Liver (tissue), 8 donors: ENCODE measurements at regions not wholly inside any gene's neighbourhood (a gene's known extent, or its start where the extent isn't known, plus 50 kb on each side); places are given as distances from the start of the nearest gene placed in this dataset.

Source experiments
- DNase-seq: peaks from one replicate; pipeline ENCODE4 v3.0.0-alpha.2; 2017; ENCODE audit warnings: low spot score
- H3K27ac ChIP-seq, 2 donors: one replicate each; pipeline ENCODE4 v1.7.0; 2013; ENCODE audit warnings: inconsistent platforms in 2 of 2, low read length in 2 of 2, control low read depth in 1 of 2, low read depth in 1 of 2, mild to moderate bottlenecking in 1 of 2
- H3K27me3 ChIP-seq, 4 donors: one replicate each; pipeline versions ENCODE4 v1.6.1 to v1.7.0; 2013; ENCODE audit warnings: low read length in 3 of 4, inconsistent platforms in 1 of 4, mild to moderate bottlenecking in 1 of 4, moderate library complexity in 1 of 4; ENCODE audit not compliant: control insufficient read depth in 4 of 4, insufficient read depth in 4 of 4
- H3K36me3 ChIP-seq, 4 donors: one replicate each; pipeline versions ENCODE4 v1.6.1 to v1.7.0; 2013; ENCODE audit warnings: low read length in 3 of 4, mild to moderate bottlenecking in 3 of 4, low read depth in 1 of 4, moderate library complexity in 1 of 4; ENCODE audit not compliant: control insufficient read depth in 4 of 4, insufficient read depth in 3 of 4
- H3K4me1 ChIP-seq, 4 donors: one replicate each; pipeline versions ENCODE4 v1.6.1 to v1.7.0; 2013; ENCODE audit warnings: low read length in 3 of 4, mild to moderate bottlenecking in 3 of 4, moderate library complexity in 1 of 4; ENCODE audit not compliant: control insufficient read depth in 4 of 4, insufficient read depth in 4 of 4
- H3K4me3 ChIP-seq, 3 donors: one replicate each; pipeline versions ENCODE4 v1.6.1 to v1.7.0; 2013; ENCODE audit warnings: low read length in 3 of 3, control low read depth in 1 of 3, low read depth in 1 of 3, mild to moderate bottlenecking in 1 of 3
- H3K9ac ChIP-seq, 2 donors: one replicate each; pipeline ENCODE4 v1.7.0; 2013; ENCODE audit warnings: low read length in 2 of 2, mild to moderate bottlenecking in 2 of 2, moderate library complexity in 2 of 2, control low read depth in 1 of 2, low read depth in 1 of 2
- H3K9me3 ChIP-seq, 4 donors: one replicate each; pipeline versions ENCODE4 v1.6.1 to v1.7.0; 2013; ENCODE audit warnings: low read length in 3 of 4; ENCODE audit not compliant: control insufficient read depth in 4 of 4
- CTCF ChIP-seq: fragments of 150-350 bp; IDR thresholded peaks from 2 replicates; pipeline ENCODE4 v1.5.1; 2017; ENCODE audit warnings: improper control_type of control experiment, low read depth, low read length; ENCODE audit not compliant: missing input control
- EGR1 ChIP-seq, 2 donors: IDR thresholded peaks; 2 replicates each; pipeline ENCODE4 v1.6.1; 2016 to 2018; ENCODE audit warnings: antibody characterized with exemption in 2 of 2, low read depth in 2 of 2
- FOXA1 ChIP-seq: IDR thresholded peaks from 2 replicates; pipeline ENCODE4 v1.6.1; 2016; ENCODE audit warnings: antibody characterized with exemption
- FOXA2 ChIP-seq: IDR thresholded peaks from 2 replicates; pipeline ENCODE4 v1.6.1; 2016; ENCODE audit warnings: antibody characterized with exemption
- GABPA ChIP-seq, 2 donors: IDR thresholded peaks in 1 of 2; conservative IDR thresholded peaks in 1 of 2; 2 replicates each; pipeline ENCODE4 v1.6.1; 2016; ENCODE audit warnings: antibody characterized with exemption in 2 of 2, mild to moderate bottlenecking in 1 of 2, moderate library complexity in 1 of 2
- HNF4A ChIP-seq, 2 donors: conservative IDR thresholded peaks; 2 replicates each; pipeline ENCODE4 v1.6.1; 2016; ENCODE audit warnings: antibody characterized with exemption in 2 of 2, mild to moderate bottlenecking in 2 of 2
- HNF4G ChIP-seq: IDR thresholded peaks from 2 replicates; pipeline ENCODE4 v1.6.1; 2016; ENCODE audit warnings: antibody characterized with exemption
- JUND ChIP-seq, 2 donors: IDR thresholded peaks; 2 replicates each; pipeline ENCODE4 v1.6.1; 2016; ENCODE audit warnings: antibody characterized with exemption in 2 of 2
- RAD21 ChIP-seq, 2 donors: IDR thresholded peaks; 2 replicates each; pipeline ENCODE4 v1.6.1; 2016; ENCODE audit warnings: antibody characterized with exemption in 2 of 2, mild to moderate bottlenecking in 2 of 2
- RXRA ChIP-seq, 2 donors: IDR thresholded peaks; 2 replicates each; pipeline ENCODE4 v1.6.1; 2017 to 2018; ENCODE audit warnings: antibody characterized with exemption in 2 of 2, mild to moderate bottlenecking in 1 of 2
- SP1 ChIP-seq: IDR thresholded peaks from 2 replicates; pipeline ENCODE4 v1.6.1; 2018; ENCODE audit warnings: antibody characterized with exemption, mild to moderate bottlenecking
- ZBTB33 ChIP-seq: IDR thresholded peaks from 2 replicates; pipeline ENCODE4 v1.6.1; 2016; ENCODE audit warnings: antibody characterized with exemption
- WGBS: extraction: QIAGEN DNeasy Blood & Tissue Kit; methylation state at CpG from one replicate; pipeline ENCODE4 v1.1.7; 2013; 5-methylcytosine and 5-hydroxymethylcytosine counted together
- donor health status: healthy.
- donor health status: healthy.
- donor health status: healthy.
- donor health status: healthy.
- donor health status: healthy.

GRCh38 chr4:185869427-185869826 is 57.4 kb upstream of the SORBS2 start:
- TF ChIP-seq FOXA2 (no peak), HNF4A (conservative IDR thresholded peaks at IDR 0.05) (peak; percentile 70 to 74), RAD21 (IDR thresholded peaks at IDR 0.05) (peak in 1 of 2 donors; percentile 15), JUND (IDR thresholded peaks at IDR 0.05) (no peak), FOXA1 (no peak), CTCF (no peak), SP1 (peak; percentile 46), ZBTB33 (no peak), HNF4G (peak; percentile 29), EGR1 (IDR thresholded peaks at IDR 0.05; ENCODE audit: low read depth in 2 of 2) (no peak)
- H3K9ac ChIP-seq, result no peak overlapping the region
- H3K27me3 ChIP-seq, result no peaks in the 10 kb centered on the region
- 83% methylated on average over 2 of the region's 2 CpGs for WGBS
- no peak for DNase-seq
- peak overlapping the region; percentile 1 to 47 for H3K27ac ChIP-seq
- H3K9me3 ChIP-seq, result no peaks in the 10 kb centered on the region
- H3K36me3 ChIP-seq, result no peaks in the 10 kb centered on the region
- peaks cover 0 to 27% (median 18%) of the 10 kb centered on the region in 4 donors for H3K4me1 ChIP-seq
- H3K4me3 ChIP-seq, result no peak overlapping the region

- H3K4me3 ChIP-seq, result no peak overlapping the region
- TF ChIP-seq EGR1 (IDR thresholded peaks at IDR 0.05; ENCODE audit: low read depth in 2 of 2), result no peak
- TF ChIP-seq RXRA (IDR thresholded peaks at IDR 0.05), result no peak
- no peak for TF ChIP-seq CTCF
- H3K27me3 ChIP-seq, result no peaks in the 10 kb centered on the region
- no peaks in the 10 kb centered on the region for H3K36me3 ChIP-seq
- no peaks in the 10 kb centered on the region for H3K9me3 ChIP-seq
- WGBS, result 84% methylated on average over 14 of the region's 14 CpGs
- H3K4me1 ChIP-seq, result peaks cover 0 to 24% (median 15%) of the 10 kb centered on the region in 4 donors
- no peak overlapping the region for H3K9ac ChIP-seq
- DNase-seq, result no peak
- no peak overlapping the region for H3K27ac ChIP-seq
Measured at GRCh38 chr4:185870366-185870765, 58.4 kb upstream of the SORBS2 start.

GRCh38 chr4:185872747-185873380 is 60.9 kb upstream of the SORBS2 start:
- no peak for DNase-seq
- WGBS, result 86% methylated on average over 7 of the region's 7 CpGs

More at GRCh38 chr4:185872747-185873380, 60.9 kb upstream of the SORBS2 start:
- TF ChIP-seq JUND (IDR thresholded peaks at IDR 0.05) (no peak), GABPA (IDR thresholded peaks at IDR 0.05 in 1 of 2, conservative IDR thresholded peaks at IDR 0.05 in 1 of 2) (no peak), HNF4A (conservative IDR thresholded peaks at IDR 0.05) (no peak)
- Histone ChIP-seq H3K4me1 (peaks cover 0 to 12% (median 8%) of the 10 kb centered on the region in 4 donors), H3K4me3 (no peak overlapping the region), H3K9ac (no peak overlapping the region), H3K27me3 (no peaks in the 10 kb centered on the region), H3K36me3 (no peaks in the 10 kb centered on the region), H3K27ac (no peak overlapping the region), H3K9me3 (no peaks in the 10 kb centered on the region)
